ENCODE measurements at regions not wholly inside any gene's neighbourhood (a gene's known extent, or its start where the extent isn't known, plus 50 kb on each side); places are given as distances from the start of the nearest gene placed in this dataset.

- TF ChIP-seq, protein P1, sequence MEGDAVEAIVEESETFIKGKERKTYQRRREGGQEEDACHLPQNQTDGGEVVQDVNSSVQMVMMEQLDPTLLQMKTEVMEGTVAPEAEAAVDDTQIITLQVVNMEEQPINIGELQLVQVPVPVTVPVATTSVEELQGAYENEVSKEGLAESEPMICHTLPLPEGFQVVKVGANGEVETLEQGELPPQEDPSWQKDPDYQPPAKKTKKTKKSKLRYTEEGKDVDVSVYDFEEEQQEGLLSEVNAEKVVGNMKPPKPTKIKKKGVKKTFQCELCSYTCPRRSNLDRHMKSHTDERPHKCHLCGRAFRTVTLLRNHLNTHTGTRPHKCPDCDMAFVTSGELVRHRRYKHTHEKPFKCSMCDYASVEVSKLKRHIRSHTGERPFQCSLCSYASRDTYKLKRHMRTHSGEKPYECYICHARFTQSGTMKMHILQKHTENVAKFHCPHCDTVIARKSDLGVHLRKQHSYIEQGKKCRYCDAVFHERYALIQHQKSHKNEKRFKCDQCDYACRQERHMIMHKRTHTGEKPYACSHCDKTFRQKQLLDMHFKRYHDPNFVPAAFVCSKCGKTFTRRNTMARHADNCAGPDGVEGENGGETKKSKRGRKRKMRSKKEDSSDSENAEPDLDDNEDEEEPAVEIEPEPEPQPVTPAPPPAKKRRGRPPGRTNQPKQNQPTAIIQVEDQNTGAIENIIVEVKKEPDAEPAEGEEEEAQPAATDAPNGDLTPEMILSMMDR (IDR thresholded peaks at IDR 0.05), result no peak
- TF ChIP-seq POLR2A (IDR thresholded peaks at IDR 0.05) (no peak), POLR2AphosphoS5 (IDR thresholded peaks at IDR 0.05) (no peak)
Observed at GRCh38 chr13:90773681-90774080, 573.8 kb upstream of the MIR17HG start.

Data from prostate gland (tissue), 2 donors.